NCI-H1694 treated with DMSO at 0.1 percent for 48 hours (cell line): ENCODE measurements at regions not wholly inside any gene's neighbourhood (a gene's known extent, or its start where the extent isn't known, plus 50 kb on each side); places are given as distances from the start of the nearest gene placed in this dataset.
"Not testable (repeated sequence)": the region's sequence is repeated elsewhere in the genome, so short reads cannot be mapped to it uniquely, and the experiment has no call there.

ENCODE experiments used
- DNase-seq: peaks from one replicate; lab custom pipeline; 2025; lab: John Stamatoyannopoulos, UW

GRCh38 chr7:93048136-93048930, 69.4 kb downstream of the SAMD9 start:
- DNase-seq = no peak

DNA sequence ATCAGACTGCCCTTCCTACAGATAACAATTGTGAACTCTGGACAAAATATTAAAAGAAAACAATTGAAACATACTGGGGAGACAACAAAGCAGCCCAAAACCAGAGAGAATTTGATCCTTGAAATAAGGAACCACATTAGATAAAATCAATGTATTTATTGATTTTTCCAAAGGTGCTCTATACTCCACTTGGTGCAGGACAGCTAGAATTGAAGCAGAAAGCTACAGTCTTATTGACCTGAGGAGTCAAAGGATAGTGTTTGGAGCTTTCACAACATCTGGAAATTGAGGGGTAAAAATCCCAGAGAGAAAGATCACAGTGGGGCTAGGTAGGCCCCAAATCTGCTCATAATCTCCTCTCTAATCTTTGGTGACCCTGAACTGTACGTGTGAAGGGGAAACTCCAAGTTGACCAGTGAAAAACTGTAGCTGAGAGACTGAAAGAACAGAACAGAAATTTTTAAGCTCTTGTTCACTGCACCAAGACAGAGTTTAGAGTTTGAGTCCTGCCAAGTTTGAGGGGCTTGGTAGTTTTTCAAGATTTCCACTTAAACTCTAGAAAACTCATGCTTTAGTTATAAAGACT, 70.2 kb downstream of the SAMD9 start:
- DNase-seq = no peak

- DNase-seq = no peak
Measured at GRCh38 chr7:93046641-93047040, 71.1 kb downstream of the SAMD9 start.

DNA sequence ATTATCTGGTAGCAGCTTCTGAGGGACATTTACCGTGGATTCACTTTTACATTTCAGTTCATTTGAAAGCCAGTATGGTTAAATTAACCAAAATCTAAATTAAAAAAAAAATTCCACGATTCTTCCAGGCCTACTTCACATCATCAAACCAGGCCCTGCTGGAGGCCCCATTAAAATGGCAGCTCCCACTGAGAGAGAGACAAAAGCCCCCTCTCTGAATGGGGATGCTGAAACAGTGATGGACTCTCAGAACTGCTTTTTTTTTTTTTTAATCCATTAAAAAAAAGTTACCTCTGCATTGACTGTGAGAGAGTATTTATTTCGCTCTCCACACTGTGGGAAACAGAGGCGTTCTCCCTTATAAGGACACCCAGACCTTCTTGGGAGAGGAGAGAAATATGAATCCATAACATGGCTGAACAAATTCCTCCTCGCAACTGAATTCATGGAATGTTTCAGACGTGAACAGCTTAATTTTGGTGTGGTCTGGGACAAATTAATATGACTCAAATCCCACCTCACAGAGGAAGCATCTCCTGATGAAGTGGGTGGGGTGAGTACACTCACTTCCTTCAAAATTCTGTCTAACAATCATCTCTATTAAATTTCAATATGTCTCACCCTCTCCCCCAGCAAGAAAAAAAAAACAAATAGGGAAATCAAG, 73.5 kb downstream of the SAMD9 start:
- DNase-seq = no peak

GRCh38 chr7:93043385-93043985, 74.3 kb downstream of the SAMD9 start:
- no peak for DNase-seq

- no peak for DNase-seq
Measured at GRCh38 chr7:93040355-93040754, 77.4 kb downstream of the SAMD9 start.

GRCh38 chr7:93039786-93040185, 78.0 kb downstream of the SAMD9 start:
- DNase-seq = no peak

DNA sequence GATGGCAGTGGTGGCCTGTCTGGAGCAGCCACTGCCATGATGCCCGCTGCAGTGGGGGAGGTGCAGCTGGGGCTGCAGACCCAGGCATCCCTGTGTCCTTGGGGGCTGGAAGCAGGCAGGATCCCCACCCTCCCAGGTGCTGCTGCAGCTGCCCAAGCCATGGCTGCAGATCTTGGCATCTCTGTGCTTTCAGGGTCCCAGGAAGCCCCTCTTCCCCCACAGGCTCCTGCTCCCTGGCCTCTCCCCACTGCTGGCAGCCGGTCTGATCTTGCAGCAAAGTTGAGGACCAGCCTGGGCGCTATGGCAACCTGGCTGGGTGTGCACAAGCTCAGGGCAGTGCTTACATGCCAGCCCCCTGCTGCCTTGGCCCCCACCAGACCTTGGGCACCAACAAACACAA, 78.5 kb downstream of the SAMD9 start:
- DNase-seq = no peak

DNA sequence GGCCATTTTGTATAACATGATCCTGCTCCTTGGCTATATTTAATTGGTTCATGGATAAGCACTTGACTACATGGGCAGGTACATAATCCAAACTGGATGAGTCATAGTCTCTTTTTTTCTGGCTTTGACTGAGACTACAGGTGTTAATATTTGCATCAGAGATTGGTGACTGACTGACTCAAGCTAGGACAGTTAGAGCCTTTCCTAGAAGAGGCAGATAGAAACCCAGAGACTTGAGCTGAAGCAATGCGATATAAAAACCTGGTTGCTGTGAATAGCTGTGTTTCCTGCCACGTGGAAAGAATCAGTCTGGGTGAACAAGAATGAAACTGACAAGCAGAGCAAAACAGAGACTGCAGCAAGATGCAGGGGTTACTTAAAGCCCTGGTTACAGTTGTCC, 81.0 kb downstream of the SAMD9 start:
- DNase-seq = no peak

GRCh38 chr7:93036149-93036640, 81.6 kb downstream of the SAMD9 start:
- DNase-seq = no peak

- DNase-seq = no peak
Measured at GRCh38 chr7:93031795-93032194, 86.0 kb downstream of the SAMD9 start.

DNA sequence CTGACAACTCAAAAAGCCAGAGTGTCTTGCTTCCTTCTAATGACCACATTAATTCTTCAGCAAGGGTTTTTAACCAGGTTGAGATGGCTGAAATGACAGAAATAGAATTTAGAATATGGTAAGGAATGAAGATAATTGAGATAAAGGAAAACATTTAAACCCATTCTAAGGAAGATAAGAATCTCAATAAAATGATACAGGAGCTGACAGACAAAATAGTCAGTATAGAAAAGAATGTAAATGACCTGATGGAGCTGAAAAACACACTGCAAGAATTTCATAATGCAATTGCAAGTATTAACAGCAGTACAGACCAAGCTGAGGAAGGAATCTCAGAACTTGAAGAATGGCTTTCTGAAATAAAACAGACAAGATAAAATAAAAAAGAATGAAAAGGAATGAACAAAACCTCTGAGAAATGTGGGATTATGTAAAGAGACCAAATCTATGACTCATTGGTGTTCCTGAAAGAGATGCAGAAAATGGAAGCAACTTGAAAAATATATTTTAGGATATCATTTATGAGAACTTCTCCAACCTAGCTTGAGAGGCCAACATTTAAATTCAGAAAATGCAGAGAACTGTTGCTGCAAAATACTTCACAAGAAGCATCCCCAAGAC, 87.1 kb downstream of the SAMD9 start:
- DNase-seq = no peak

GRCh38 chr7:93029056-93029455, 88.7 kb downstream of the SAMD9 start:
- no peak for DNase-seq

GRCh38 chr7:93028610-93029009, 89.2 kb downstream of the SAMD9 start:
- DNase-seq = no peak

DNA sequence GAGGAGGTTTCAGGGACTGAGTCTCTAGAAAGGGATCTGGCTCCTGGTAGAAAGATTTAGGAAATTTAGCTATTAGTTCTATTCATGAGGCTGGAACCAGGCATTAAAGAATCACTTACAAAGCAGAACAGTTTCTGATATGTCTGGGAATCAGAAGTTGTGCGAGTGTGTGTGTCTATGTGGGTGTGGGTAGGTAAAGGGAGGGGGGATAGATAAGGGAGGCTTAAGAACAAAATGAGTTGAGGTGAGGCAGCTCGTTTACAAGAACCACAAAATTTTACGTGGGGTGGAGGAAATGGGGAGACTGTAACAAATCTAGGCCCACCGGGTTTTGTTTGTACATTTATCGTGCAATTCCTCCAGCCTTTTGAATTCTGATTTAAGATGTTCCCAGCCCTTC, 90.7 kb downstream of the SAMD9 start:
- no peak for DNase-seq

DNA sequence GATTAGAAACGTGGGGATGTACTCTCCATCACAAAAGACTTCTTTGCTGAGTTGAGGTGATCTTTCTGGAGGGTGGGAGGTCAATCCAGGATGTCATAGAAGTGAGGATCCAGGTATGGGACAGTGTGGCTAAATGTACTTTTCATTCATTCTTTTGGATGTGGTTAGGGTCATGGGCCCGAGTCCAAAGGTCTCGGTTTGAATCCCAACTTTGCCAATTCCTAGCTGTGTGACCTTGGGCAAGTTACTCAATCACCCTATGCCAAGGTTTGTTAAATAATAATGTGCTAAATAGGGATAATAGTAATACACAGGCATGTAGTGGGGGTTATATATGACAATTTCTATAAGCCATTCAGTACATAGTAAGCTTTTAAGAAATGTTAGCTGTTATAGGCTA, 91.4 kb downstream of the SAMD9 start:
- no peak for DNase-seq

GRCh38 chr7:93025389-93025788, 92.4 kb downstream of the SAMD9 start:
- DNase-seq = no peak

DNA sequence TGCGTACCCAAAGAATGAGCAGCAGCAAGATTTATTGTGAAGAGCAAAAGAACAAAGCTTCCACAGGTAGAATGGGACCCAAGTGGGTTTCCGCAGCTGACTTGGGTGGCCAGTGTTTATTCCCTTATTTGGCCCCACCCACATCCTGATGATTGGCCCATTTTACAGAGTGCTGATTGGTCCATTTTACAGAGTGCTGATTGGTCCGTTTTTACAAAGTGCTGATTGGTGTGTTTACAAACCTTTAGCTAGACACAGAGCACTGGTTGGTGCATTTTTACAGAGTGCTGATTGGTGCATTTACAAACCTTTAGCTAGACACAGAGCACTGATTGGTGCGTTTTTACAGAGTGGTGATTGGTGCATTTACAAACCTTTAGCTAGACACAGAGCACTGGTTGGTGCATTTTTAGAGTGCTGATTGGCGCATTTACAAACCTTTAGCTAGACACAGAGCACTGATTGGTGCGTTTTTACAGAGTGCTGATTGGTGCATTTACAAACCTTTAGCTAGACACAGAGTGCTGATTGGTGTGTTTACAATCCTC, 94.8 kb downstream of the SAMD9 start:
- not testable (repeated sequence) for DNase-seq

GRCh38 chr7:93021748-93022147, 96.0 kb downstream of the SAMD9 start:
- DNase-seq = no peak

GRCh38 chr7:93018716-93019115, 99.1 kb downstream of the SAMD9 start:
- no peak for DNase-seq

- no peak for DNase-seq
Measured at GRCh38 chr7:93016681-93017381, 100.9 kb downstream of the SAMD9 start.
